ENCODE measurements at regions not wholly inside any gene's neighbourhood (a gene's known extent, or its start where the extent isn't known, plus 50 kb on each side); places are given as distances from the start of the nearest gene placed in this dataset.

GRCh38 chr12:18981732-18982131 lies 147.8 kb upstream of the PLEKHA5 start:
- TF ChIP-seq CTCF (IDR thresholded peaks at IDR 0.05; ENCODE audit: insufficient read depth, low read depth, low read length) (no peak), EZH2 (IDR thresholded peaks at IDR 0.05; ENCODE audit: insufficient read depth, low read length) (no peak)

All from astrocyte (in vitro differentiated cells and primary cell).